Panc1 (cell line): ENCODE measurements at regions not wholly inside any gene's neighbourhood (a gene's known extent, or its start where the extent isn't known, plus 50 kb on each side); places are given as distances from the start of the nearest gene placed in this dataset.

Experiments
- ATAC-seq: fragments of 200-7000 bp; cut with Tn5 transposase; 2 replicates; pipeline ENCODE4 v1.9.1; 2020; ENCODE audit warnings: mild to moderate bottlenecking, moderate library complexity
- BruUV-seq: library from RNA; stranded (reverse); fragments of 400-500 nt; replicated peaks from 2 replicates; lab custom pipeline; 2021; lab: Mats Ljungman, UMichigan
- CTCF ChIA-PET: fragments of 300-600 bp; sonication (Branson Sonifier 250); formaldehyde crosslinking; loops from one replicate; lab custom pipeline; 2022; ENCODE audit warnings: antibody characterized with exemption; lab: Charles Lee
- POLR2A ChIA-PET: fragments of 300-600 bp; sonication (Branson Sonifier 250); formaldehyde crosslinking; loops from one replicate; lab custom pipeline; 2022; ENCODE audit warnings: antibody characterized with exemption; lab: Charles Lee
- DNase-seq: peaks from one replicate; pipeline ENCODE4 v3.0.0-alpha.2; 2010; ENCODE audit warnings: low read depth, low spot score
- H3K27ac ChIP-seq: 2 replicates; pipeline ENCODE4 v1.5.1; 2011; ENCODE audit warnings: mild to moderate bottlenecking, low read length, inconsistent platforms
- H3K27me3 ChIP-seq: fragments of 200-500 bp; sonication (Bioruptor generic); 2 replicates; pipeline ENCODE4 v1.6.0; 2014; ENCODE audit warnings: low read length, inconsistent platforms; ENCODE audit not compliant: control insufficient read depth, insufficient read depth
- H3K36me3 ChIP-seq: fragments of 200-500 bp; sonication (Bioruptor generic); 2 replicates; pipeline ENCODE4 v1.5.1; 2014; ENCODE audit warnings: inconsistent platforms, mild to moderate bottlenecking, low read length, moderate library complexity; ENCODE audit not compliant: control insufficient read depth, insufficient read depth
- H3K4me1 ChIP-seq: 2 replicates; pipeline ENCODE4 v1.5.1; 2011; ENCODE audit warnings: inconsistent platforms, mild to moderate bottlenecking, low read length, moderate library complexity; ENCODE audit not compliant: control insufficient read depth, insufficient read depth
- H3K4me3 ChIP-seq, 2 experiments: 2 replicates each; pipeline ENCODE4 v1.5.1; 2011 to 2012; ENCODE audit warnings: low read depth in 2 of 2, low read length in 2 of 2, mild to moderate bottlenecking in 2 of 2, inconsistent platforms in 1 of 2, moderate library complexity in 1 of 2
- H3K9me3 ChIP-seq: fragments of 200-500 bp; sonication (Bioruptor generic); 2 replicates; pipeline ENCODE4 v1.5.1; 2014; ENCODE audit warnings: low read depth, mild to moderate bottlenecking, inconsistent platforms, low read length, moderate library complexity; ENCODE audit not compliant: control insufficient read depth, insufficient read depth
- POLR2AphosphoS5 ChIP-seq: IDR thresholded peaks from 2 replicates; pipeline ENCODE4 v1.6.1; 2012; ENCODE audit warnings: mild to moderate bottlenecking, low read depth, low read length, moderate library complexity
- SIN3A ChIP-seq: IDR thresholded peaks from 2 replicates; pipeline ENCODE4 v1.6.1; 2012; ENCODE audit warnings: low read depth, mild to moderate bottlenecking, low read length, moderate library complexity, borderline replicate concordance; ENCODE audit not compliant: insufficient read depth
- TCF7L2 ChIP-seq: IDR thresholded peaks from 2 replicates; pipeline ENCODE4 v1.6.1; 2011; ENCODE audit warnings: mild to moderate bottlenecking, low read depth, low read length, inconsistent platforms
- in situ Hi-C: cut with HindIII; loops from 2 replicates; pipeline ENCODE4 v1.10.0; 2016; ENCODE audit warnings: low sequenced_read_pairs, low pct_unique_long_range_greater_than_20kb
- intact Hi-C: fragments of 100-400 bp; cut with micrococcal nuclease; formaldehyde crosslinking; loops from one replicate; pipeline ENCODE4 v1.10.0; 2022; ENCODE audit not compliant: unreplicated experiment
- TF ChIP-seq, protein P1 (sequence below), 2 experiments: IDR thresholded peaks; 2 replicates each; pipeline ENCODE4 v1.6.1; 2011 to 2012; ENCODE audit warnings: low read depth in 2 of 2, control low read depth in 1 of 2, low read length in 1 of 2, mild to moderate bottlenecking in 1 of 2, moderate library complexity in 1 of 2; ENCODE audit not compliant: insufficient read depth in 1 of 2
- TF ChIP-seq, protein P2 (sequence below): fragments of 450-650 bp; IDR thresholded peaks from 2 replicates; pipeline ENCODE4 v1.5.1; 2017; ENCODE audit warnings: mild to moderate bottlenecking

DNA sequence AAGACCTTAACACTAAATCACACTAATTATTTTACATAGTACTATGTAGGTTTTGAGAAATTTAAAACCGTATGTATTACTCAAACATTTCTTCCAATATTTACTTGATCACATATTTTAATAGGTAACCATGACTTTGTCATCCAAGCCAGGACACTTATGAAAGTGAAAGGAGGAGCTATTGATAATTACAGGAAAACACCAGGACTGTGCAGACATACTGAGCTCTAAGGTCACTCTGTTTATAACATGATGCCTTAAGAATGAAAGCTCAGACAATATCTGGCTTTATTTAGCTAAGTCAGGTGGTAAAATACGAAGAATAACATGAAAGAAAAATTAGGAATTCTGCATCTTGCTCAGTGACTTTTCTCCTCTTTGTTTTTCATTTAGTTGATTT, 216.0 kb upstream of the NANOGP8 start:
- intact Hi-C loops (no loop called here), in situ Hi-C loops (no loop called here)
- no peaks in the 10 kb centered on the region for H3K27me3 ChIP-seq
- CTCF ChIA-PET, result no interaction called here
- no peak overlapping the region for H3K4me3 ChIP-seq
- TF ChIP-seq, protein P1, sequence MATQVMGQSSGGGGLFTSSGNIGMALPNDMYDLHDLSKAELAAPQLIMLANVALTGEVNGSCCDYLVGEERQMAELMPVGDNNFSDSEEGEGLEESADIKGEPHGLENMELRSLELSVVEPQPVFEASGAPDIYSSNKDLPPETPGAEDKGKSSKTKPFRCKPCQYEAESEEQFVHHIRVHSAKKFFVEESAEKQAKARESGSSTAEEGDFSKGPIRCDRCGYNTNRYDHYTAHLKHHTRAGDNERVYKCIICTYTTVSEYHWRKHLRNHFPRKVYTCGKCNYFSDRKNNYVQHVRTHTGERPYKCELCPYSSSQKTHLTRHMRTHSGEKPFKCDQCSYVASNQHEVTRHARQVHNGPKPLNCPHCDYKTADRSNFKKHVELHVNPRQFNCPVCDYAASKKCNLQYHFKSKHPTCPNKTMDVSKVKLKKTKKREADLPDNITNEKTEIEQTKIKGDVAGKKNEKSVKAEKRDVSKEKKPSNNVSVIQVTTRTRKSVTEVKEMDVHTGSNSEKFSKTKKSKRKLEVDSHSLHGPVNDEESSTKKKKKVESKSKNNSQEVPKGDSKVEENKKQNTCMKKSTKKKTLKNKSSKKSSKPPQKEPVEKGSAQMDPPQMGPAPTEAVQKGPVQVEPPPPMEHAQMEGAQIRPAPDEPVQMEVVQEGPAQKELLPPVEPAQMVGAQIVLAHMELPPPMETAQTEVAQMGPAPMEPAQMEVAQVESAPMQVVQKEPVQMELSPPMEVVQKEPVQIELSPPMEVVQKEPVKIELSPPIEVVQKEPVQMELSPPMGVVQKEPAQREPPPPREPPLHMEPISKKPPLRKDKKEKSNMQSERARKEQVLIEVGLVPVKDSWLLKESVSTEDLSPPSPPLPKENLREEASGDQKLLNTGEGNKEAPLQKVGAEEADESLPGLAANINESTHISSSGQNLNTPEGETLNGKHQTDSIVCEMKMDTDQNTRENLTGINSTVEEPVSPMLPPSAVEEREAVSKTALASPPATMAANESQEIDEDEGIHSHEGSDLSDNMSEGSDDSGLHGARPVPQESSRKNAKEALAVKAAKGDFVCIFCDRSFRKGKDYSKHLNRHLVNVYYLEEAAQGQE (IDR thresholded peaks at IDR 0.05; ENCODE audit: insufficient read depth in 1 of 2, low read depth in 2 of 2, low read length in 1 of 2), result no peak
- TF ChIP-seq POLR2AphosphoS5, result no peak
- TF ChIP-seq, protein P2, sequence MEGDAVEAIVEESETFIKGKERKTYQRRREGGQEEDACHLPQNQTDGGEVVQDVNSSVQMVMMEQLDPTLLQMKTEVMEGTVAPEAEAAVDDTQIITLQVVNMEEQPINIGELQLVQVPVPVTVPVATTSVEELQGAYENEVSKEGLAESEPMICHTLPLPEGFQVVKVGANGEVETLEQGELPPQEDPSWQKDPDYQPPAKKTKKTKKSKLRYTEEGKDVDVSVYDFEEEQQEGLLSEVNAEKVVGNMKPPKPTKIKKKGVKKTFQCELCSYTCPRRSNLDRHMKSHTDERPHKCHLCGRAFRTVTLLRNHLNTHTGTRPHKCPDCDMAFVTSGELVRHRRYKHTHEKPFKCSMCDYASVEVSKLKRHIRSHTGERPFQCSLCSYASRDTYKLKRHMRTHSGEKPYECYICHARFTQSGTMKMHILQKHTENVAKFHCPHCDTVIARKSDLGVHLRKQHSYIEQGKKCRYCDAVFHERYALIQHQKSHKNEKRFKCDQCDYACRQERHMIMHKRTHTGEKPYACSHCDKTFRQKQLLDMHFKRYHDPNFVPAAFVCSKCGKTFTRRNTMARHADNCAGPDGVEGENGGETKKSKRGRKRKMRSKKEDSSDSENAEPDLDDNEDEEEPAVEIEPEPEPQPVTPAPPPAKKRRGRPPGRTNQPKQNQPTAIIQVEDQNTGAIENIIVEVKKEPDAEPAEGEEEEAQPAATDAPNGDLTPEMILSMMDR, result no peak
- TF ChIP-seq TCF7L2, result no peak
- TF ChIP-seq SIN3A, result no peak
- H3K4me1 ChIP-seq, result no peaks in the 10 kb centered on the region; the same call in 1 of the 2 replicates
- no peaks in the 10 kb centered on the region for H3K36me3 ChIP-seq
- DNase-seq (no peak), ATAC-seq (no peak)
- POLR2A ChIA-PET, result no interaction called here
- BruUV-seq, result no TSS peak
- H3K27ac ChIP-seq, result no peak overlapping the region
- H3K9me3 ChIP-seq, result no peaks in the 10 kb centered on the region

DNA sequence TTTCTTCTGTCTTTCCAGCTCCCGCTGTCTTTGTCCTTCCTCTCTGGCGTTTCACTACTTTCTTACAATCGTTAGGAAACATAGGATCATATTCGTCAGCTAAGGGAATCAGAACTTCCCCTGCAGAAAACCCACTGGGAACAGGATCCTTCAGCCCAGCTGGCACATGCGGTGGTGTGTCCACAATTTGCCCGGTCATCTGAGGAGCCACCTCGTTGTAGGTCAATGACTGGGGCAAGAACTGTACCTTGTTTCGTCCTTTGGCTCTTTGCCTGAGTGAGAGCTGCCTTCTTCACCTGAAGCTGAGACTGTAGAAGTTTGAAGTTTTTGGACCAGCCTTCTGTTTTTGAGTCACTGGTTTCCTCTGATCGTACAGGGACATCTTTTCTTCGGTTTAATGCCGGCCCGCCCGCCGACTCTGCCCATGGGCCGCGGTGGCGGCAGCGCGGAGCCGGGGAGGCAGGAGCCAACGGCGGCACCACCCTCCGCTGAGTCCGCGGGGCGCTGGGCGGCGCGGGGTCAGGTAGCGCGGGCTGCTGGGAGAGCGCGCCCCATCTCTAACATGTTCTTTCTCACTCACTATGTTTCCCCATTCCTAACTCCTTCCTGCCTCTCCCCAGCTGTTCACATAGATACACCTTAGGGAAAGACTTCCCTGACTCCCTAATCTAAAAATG, 214.1 kb upstream of the NANOGP8 start:
- H3K36me3 ChIP-seq, result no peaks in the 10 kb centered on the region
- no peaks in the 10 kb centered on the region for H3K4me1 ChIP-seq
- DNase-seq (no peak), ATAC-seq (no peak)
- in situ Hi-C loops (no loop called here), intact Hi-C loops (no loop called here)
- H3K4me3 ChIP-seq, result no peak overlapping the region
- POLR2A ChIA-PET, result interaction anchor here (0.6 kb wide), 1 partner anchor 193 kb away, joined by 3 read pairs; no protein-coding TSS in a partner anchor
- no peak for TF ChIP-seq SIN3A
- TF ChIP-seq, protein P2, result no peak
- TF ChIP-seq, protein P1 (IDR thresholded peaks at IDR 0.05; ENCODE audit: insufficient read depth in 1 of 2, low read depth in 2 of 2, low read length in 1 of 2), result no peak
- CTCF ChIA-PET, result no interaction called here
- no TSS peak for BruUV-seq
- no peaks in the 10 kb centered on the region for H3K27me3 ChIP-seq
- H3K9me3 ChIP-seq, result no peaks in the 10 kb centered on the region
- no peak overlapping the region for H3K27ac ChIP-seq
